Gastrocnemius medialis (tissue), 4 donors: ENCODE measurements at regions not wholly inside any gene's neighbourhood (a gene's known extent, or its start where the extent isn't known, plus 50 kb on each side); places are given as distances from the start of the nearest gene placed in this dataset.

Source experiments
- ATAC-seq, 2 donors: fragments of 150-250 bp; one replicate each; pipeline ENCODE4 v1.9.1; 2016
- DNase-seq, 2 donors: peaks; one replicate each; pipeline ENCODE4 v3.0.0-alpha.2; 2019
- H3K27ac ChIP-seq, 4 donors: fragments of 200-600 bp; sonication (generic); 1 replicate in 1 of 4; 2 replicates in 3 of 4; pipeline ENCODE4 v1.5.1; 2016 to 2018; ENCODE audit warnings: mild to moderate bottlenecking in 2 of 4, moderate library complexity in 1 of 4
- H3K27me3 ChIP-seq, 3 donors: fragments of 200-600 bp; sonication (generic) in 2 of 3; 1 replicate in 1 of 3; 2 replicates in 2 of 3; pipeline versions ENCODE4 v1.5.1 to v1.6.0; 2016 to 2019; ENCODE audit warnings: mild to moderate bottlenecking in 1 of 3, moderate library complexity in 1 of 3
- H3K36me3 ChIP-seq, 2 donors: fragments of 200-600 bp; sonication (generic) in 1 of 2; one replicate each; pipeline ENCODE4 v1.5.1; 2017 to 2018
- H3K4me1 ChIP-seq, 2 donors: fragments of 200-600 bp; sonication (generic) in 1 of 2; one replicate each; pipeline ENCODE4 v1.5.1; 2016 to 2017; ENCODE audit warnings: mild to moderate bottlenecking in 2 of 2
- H3K4me3 ChIP-seq, 4 donors: fragments of 200-600 bp; sonication (generic) in 3 of 4; 1 replicate in 1 of 4; 2 replicates in 3 of 4; pipeline ENCODE4 v1.5.1; 2016 to 2019; ENCODE audit warnings: mild to moderate bottlenecking in 2 of 4
- H3K9me3 ChIP-seq, 3 donors: fragments of 200-600 bp; sonication (generic) in 2 of 3; 1 replicate in 1 of 3; 2 replicates in 2 of 3; pipeline ENCODE4 v1.5.1; 2016 to 2019
- POLR2A ChIP-seq, 2 donors: fragments of 450-650 bp; IDR thresholded peaks; one replicate each; pipeline ENCODE4 v1.6.1; 2017; ENCODE audit warnings: antibody characterized with exemption in 2 of 2, mild to moderate bottlenecking in 2 of 2, moderate library complexity in 2 of 2
- in situ Hi-C, 4 donors: fragments of 200-750 bp; cut with MboI; loops; one replicate each; pipeline versions ENCODE4 v1.15.0 to v1.8.0; 2017; ENCODE audit warnings: low sequenced_read_pairs in 4 of 4
- intact Hi-C: fragments of 100-400 bp; cut with DNase I; formaldehyde crosslinking; loops from one replicate; pipeline ENCODE4 v1.15.1; 2023; ENCODE audit warnings: low total_unique reads
- TF ChIP-seq, protein P1 (sequence below), 5 experiments: fragments of 450-650 bp in 3 of 5; fragments of 200-600 bp in 2 of 5; sonication (generic) in 2 of 5; IDR thresholded peaks in 4 of 5; conservative IDR thresholded peaks in 1 of 5; 1 replicate in 4 of 5; 2 replicates in 1 of 5; pipeline ENCODE4 v1.5.1; 2016 to 2019; ENCODE audit warnings: antibody characterized with exemption in 5 of 5, mild to moderate bottlenecking in 3 of 5, moderate library complexity in 3 of 5

DNA sequence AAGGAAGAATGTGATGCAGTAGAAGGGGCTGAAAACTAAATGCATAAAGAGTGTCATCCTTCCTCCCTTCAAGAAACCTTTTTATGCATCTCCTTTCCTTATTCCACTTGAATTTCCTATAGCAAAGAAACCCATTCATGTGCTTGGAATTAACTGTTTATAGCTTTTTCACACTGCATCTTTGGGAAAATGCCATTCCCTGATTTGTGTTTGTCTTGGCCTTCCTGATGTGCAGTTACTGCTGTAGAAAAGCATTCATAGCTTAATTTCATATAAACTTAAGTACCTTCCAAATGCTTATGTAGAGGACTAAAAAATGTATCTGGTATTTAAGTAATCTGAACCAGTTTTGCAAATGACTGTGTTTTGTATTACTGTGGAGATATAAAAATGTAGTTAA lies 61.8 kb downstream of the SDR9C7 start:
- ATAC-seq (no peak), DNase-seq (no peak)
- intact Hi-C loops, result no loop called here
- Histone ChIP-seq H3K27me3 (peaks cover 0 to 2% (median 0%) of the 10 kb centered on the region in 3 donors), H3K27ac (no peak overlapping the region), H3K4me1 (no peaks in the 10 kb centered on the region), H3K4me3 (no peak overlapping the region), H3K9me3 (no peaks in the 10 kb centered on the region), H3K36me3 (no peaks in the 10 kb centered on the region)
- TF ChIP-seq, protein P1, sequence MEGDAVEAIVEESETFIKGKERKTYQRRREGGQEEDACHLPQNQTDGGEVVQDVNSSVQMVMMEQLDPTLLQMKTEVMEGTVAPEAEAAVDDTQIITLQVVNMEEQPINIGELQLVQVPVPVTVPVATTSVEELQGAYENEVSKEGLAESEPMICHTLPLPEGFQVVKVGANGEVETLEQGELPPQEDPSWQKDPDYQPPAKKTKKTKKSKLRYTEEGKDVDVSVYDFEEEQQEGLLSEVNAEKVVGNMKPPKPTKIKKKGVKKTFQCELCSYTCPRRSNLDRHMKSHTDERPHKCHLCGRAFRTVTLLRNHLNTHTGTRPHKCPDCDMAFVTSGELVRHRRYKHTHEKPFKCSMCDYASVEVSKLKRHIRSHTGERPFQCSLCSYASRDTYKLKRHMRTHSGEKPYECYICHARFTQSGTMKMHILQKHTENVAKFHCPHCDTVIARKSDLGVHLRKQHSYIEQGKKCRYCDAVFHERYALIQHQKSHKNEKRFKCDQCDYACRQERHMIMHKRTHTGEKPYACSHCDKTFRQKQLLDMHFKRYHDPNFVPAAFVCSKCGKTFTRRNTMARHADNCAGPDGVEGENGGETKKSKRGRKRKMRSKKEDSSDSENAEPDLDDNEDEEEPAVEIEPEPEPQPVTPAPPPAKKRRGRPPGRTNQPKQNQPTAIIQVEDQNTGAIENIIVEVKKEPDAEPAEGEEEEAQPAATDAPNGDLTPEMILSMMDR (IDR thresholded peaks at IDR 0.05 in 4 of 5, conservative IDR thresholded peaks at IDR 0.05 in 1 of 5), result no peak
- TF ChIP-seq POLR2A (IDR thresholded peaks at IDR 0.05), result no peak
- in situ Hi-C loops, result no loop called here

DNA sequence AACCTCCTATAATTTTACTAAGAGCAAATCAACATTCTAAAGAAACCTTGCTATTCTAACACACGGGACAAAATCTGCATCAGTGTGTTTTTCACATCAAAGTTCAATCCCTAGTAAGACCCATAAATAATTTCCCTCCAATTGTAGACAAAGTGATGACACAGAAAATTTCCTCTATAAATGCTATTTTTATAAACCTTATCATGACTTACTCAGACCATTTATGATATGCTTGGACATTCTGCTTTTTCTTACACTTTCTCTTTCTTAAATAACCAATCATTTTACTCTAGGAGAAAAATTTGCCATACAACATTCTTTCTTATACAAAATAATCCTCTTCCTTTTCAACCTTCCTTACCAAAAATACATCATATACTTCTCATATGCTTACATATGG lies 67.0 kb downstream of the SDR9C7 start:
- no peak for ATAC-seq
- TF ChIP-seq POLR2A (IDR thresholded peaks at IDR 0.05), result no peak
- TF ChIP-seq, protein P1 (IDR thresholded peaks at IDR 0.05 in 4 of 5, conservative IDR thresholded peaks at IDR 0.05 in 1 of 5), result no peak

DNA sequence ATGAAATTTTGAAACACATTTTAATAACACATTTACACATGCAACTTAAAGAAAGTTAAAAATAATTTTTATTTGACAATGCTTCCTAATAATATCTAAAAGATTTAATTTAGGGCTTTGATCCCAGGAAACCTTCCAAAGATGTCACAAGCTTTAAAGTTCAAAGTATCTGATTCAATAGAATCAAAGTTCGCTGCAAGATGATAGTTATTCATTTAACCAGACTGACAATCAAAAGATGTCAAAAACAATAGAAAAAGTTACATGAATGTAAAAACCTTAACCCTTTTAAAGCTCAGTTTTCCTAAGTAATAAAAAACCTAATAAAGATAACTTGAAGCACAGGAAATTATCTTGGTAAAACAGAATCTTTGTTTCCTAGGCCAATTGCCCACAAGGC lies 67.7 kb downstream of the SDR9C7 start:
- H3K27me3 ChIP-seq, result no peaks in the 10 kb centered on the region
- TF ChIP-seq, protein P1 (IDR thresholded peaks at IDR 0.05 in 4 of 5, conservative IDR thresholded peaks at IDR 0.05 in 1 of 5), result no peak
- TF ChIP-seq POLR2A (IDR thresholded peaks at IDR 0.05), result no peak
- no peak overlapping the region for H3K4me3 ChIP-seq
- peaks cover 0 to 14% (median 0%) of the 10 kb centered on the region in 3 donors for H3K9me3 ChIP-seq
- ATAC-seq, result no peak
- in situ Hi-C loops (no loop called here), intact Hi-C loops (no loop called here)
- H3K27ac ChIP-seq, result no peak overlapping the region
- H3K4me1 ChIP-seq, result no peaks in the 10 kb centered on the region
- no peak for DNase-seq
- no peaks in the 10 kb centered on the region for H3K36me3 ChIP-seq

More for the DNA sequence above, 67.0 kb downstream of the SDR9C7 start:
- no peak for DNase-seq
- Histone ChIP-seq H3K4me3 (no peak overlapping the region), H3K27me3 (no peaks in the 10 kb centered on the region), H3K27ac (no peak overlapping the region), H3K4me1 (no peaks in the 10 kb centered on the region), H3K9me3 (peaks cover 0 to 14% (median 0%) of the 10 kb centered on the region in 3 donors), H3K36me3 (no peaks in the 10 kb centered on the region)
- in situ Hi-C loops (no loop called here), intact Hi-C loops (no loop called here)

DNA sequence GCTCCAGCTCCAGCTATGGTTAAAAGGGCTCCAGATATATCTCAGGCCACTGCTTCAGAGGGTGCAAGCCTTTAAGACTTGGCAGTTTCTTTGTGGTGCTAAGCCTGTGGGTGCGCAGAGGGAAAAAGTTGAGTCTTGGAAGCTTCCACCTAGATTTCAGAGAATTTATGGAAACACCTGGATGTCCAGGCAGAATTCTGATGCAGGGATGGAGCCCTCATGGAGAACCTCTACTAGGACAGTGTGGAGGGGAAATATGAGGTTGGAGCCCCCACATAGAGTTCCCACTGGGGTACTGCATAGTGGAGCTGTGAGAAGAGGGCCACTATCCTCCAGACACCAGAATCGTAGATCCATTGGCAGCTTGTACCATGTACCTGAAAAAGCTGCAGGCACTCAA lies 69.9 kb downstream of the SDR9C7 start:
- H3K27me3 ChIP-seq, result no peaks in the 10 kb centered on the region
- TF ChIP-seq, protein P1 (IDR thresholded peaks at IDR 0.05 in 4 of 5, conservative IDR thresholded peaks at IDR 0.05 in 1 of 5), result no peak
- no peak for TF ChIP-seq POLR2A (IDR thresholded peaks at IDR 0.05)
- DNase-seq, result no peak
- intact Hi-C loops (no loop called here), in situ Hi-C loops (no loop called here)
- H3K4me3 ChIP-seq, result no peak overlapping the region
- H3K4me1 ChIP-seq, result no peaks in the 10 kb centered on the region
- H3K36me3 ChIP-seq, result no peaks in the 10 kb centered on the region
- no peak for ATAC-seq
- H3K27ac ChIP-seq, result no peak overlapping the region
- peaks cover 0 to 14% (median 0%) of the 10 kb centered on the region in 3 donors for H3K9me3 ChIP-seq

DNA sequence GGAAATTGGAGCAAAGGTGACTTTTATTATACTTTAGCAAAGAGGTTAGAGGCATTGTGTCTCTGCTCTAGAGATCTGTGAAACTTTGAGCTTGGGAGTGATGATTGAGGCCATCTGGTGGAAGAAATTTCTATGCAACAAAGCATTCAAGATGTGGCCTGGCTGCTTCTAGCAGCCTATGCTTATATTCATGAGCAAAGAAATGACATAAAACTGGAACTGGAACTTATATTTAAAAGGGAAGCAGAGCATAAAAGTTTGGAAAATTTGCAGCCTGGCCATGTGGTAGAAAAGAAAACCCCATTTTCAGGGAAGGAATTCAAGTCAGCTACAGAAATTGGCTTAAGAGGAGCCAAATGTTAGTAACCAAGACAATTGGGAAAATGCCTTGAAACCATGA lies 70.4 kb downstream of the SDR9C7 start:
- no peak for DNase-seq
- peaks cover 0 to 14% (median 0%) of the 10 kb centered on the region in 3 donors for H3K9me3 ChIP-seq
- TF ChIP-seq POLR2A (IDR thresholded peaks at IDR 0.05), result no peak
- TF ChIP-seq, protein P1 (IDR thresholded peaks at IDR 0.05 in 4 of 5, conservative IDR thresholded peaks at IDR 0.05 in 1 of 5), result no peak

More for the DNA sequence above, 70.4 kb downstream of the SDR9C7 start:
- no peak for ATAC-seq
- Histone ChIP-seq H3K27me3 (no peaks in the 10 kb centered on the region), H3K27ac (no peak overlapping the region), H3K4me3 (no peak overlapping the region), H3K4me1 (no peaks in the 10 kb centered on the region), H3K36me3 (no peaks in the 10 kb centered on the region)
- intact Hi-C loops (no loop called here), in situ Hi-C loops (no loop called here)
